ENCODE measurements at regions not wholly inside any gene's neighbourhood (a gene's known extent, or its start where the extent isn't known, plus 50 kb on each side); places are given as distances from the start of the nearest gene placed in this dataset.

GRCh38 chr10:128775743-128776142 lies 649.5 kb upstream of the MKI67 start:
- DNase-seq (ENCODE audit: low spot score) (no peak), ATAC-seq (no peak)

DNA sequence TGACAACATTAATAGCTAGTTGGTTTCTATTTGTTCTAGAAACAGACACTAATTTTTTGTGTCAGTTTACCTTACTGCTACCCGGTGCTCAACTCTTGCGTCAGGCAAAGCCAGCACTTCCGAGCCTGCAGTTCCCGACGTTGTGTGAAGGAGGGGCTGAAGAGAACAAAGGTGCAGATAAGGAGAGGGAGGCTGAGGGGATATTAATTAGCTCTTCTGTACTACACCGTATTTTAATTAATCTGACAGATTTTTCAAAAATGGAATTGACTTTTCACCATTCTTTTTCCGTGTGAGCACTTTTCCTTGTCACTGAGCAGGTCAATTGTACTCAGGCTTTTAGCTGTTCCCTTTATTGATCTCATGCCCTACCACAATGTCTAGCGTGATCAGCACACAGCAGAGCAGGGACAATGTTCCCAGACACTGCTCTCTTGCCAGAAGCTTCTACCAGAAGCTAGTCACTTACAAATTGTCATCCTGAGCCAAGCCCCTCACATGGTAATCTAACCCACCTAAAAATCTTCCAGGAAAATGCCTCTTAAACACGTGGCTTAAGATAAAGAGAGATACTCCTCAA lies 650.5 kb upstream of the MKI67 start:
- ATAC-seq = no peak
- no peak for DNase-seq (ENCODE audit: low spot score)

DNA sequence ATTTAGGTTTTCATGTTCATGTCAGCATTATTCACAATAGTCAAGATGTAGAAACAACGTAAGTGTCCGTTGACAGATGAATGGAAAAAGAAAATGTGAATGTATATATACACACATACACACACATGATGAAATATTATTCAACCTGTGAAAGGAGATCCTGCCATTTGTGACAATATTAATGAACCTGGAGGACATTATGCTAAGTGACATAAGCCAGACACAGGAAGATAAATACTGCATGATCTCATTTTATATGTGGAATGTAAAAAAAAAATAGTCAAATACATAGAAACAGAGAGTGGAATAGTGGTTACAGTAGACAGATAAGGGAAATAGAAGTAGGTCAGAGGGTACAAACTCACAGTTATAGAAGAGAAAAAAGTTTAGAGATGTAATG lies 651.1 kb upstream of the MKI67 start:
- ATAC-seq (no peak), DNase-seq (ENCODE audit: low spot score) (no peak)

DNA sequence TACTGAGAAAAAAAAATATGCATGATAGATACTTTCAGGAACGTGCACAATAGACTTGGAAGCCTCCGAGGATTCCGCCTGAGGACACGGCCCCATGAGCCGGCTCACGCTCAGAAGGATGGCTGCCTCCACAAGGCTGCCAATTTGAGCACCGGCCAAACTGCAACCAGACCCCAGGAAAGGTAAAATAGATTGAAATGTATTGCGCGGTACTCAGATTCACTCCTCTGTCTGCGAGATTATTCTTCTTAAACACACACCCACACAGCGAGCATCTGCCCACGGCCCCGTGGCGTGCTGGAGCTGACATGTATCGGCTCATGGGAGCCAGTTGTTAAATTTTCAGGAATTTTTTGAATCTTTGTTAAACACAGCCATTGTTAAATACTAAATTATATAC lies 653.2 kb upstream of the MKI67 start:
- DNase-seq (ENCODE audit: low spot score) (no peak), ATAC-seq (no peak)

DNA sequence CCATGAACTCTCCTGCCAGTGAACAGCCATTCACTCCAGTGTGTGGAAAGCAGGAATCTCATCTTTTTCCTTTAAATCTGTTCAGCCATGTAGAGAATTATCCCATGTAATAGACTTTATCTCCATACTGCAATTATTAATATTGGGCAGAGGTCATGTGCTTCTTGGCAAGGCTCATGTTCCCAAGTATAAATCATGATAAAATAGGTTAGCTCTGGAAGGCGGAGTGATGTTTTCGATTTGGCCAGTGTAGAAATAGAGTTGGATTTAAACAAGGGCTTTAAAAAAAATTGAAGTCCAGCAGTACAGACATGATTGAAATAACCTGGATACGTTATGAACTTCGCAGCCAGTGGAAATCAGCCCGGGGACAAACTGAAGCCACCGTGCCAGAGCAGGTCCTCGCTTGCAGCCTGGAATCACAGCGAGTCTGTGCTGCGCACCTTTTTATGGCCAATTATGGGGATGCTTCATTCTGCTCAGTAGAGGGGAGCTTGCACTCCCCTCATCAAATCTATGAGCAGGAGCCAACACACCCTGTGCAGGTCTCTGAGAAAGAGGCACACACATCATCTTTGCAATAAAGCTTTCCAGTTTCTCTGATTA lies 654.0 kb upstream of the MKI67 start:
- DNase-seq (ENCODE audit: low spot score) (no peak), ATAC-seq (no peak)

- DNase-seq (ENCODE audit: low spot score) = no peak
Measured at GRCh38 chr10:128781637-128782036, 655.4 kb upstream of the MKI67 start.

DNA sequence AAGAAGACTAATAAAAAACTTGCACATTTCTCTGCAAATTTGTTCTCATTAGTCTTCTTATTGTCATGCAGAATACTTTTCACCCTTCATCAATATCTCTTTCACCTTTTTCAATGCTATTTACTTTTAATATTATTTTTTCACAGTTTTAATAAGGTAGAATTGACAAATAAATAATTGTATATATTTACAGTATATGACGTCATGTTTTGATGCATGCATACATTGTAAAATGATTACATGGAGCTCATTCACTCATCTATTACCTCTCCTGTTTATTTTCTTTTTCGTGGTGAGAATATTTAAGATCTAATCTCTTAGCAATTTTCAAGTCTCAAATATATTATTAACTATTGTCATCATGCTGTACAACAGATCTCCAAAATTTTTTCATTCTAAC lies 658.2 kb upstream of the MKI67 start:
- no peak for ATAC-seq
- no peak for DNase-seq (ENCODE audit: low spot score)

More at GRCh38 chr10:128781637-128782036, 655.4 kb upstream of the MKI67 start:
- no peak for ATAC-seq

GRCh38 chr10:128792426-128793140 lies 666.4 kb upstream of the MKI67 start:
- ATAC-seq = no peak

DNA sequence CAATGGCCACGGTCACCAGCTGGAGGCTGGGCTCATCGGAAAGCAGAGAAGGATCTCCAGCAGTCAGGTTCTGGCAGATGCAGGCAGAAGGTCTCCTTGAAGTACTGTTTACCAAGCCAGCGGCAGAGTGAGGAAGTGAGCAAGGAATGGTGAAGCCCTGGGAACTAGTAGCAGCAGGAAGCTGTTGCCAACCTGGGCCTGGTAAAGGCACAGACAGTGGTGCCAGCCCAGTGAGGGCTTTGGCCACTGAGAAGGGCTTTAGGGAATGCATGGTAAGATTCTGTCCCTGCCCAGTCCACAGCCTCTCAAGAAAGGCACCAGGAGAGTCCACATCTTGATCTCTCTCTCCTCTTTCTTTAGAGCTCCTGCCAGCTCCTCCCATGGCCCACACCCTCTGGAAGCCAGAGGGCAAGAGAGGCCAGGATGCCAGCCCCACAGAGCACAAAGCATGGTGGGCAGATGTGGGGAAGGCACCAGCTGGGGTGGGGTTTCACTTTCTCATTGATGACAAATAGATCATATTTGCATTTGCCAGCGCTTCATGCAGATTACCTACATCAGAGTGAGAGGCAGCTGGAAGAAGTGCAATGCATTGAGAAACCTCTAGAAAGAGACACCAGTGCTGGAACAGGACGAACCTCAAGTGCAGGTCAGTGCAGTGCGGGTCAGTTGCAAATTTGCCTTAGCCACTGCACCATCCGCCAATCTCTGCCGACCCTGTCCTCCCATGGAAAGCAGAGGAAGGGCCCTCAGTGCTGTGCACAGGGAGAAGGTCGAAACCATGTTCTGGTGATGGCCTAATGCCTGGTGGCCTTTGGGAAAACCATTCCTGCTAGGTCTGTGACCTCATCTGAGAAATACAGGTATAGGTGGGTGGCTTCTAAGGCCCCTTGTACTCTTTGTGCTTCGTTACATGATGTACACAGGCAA lies 667.8 kb upstream of the MKI67 start:
- ATAC-seq (no peak), DNase-seq (ENCODE audit: low spot score) (no peak)

More at GRCh38 chr10:128792426-128793140, 666.4 kb upstream of the MKI67 start:
- no peak for DNase-seq (ENCODE audit: low spot score)

GRCh38 chr10:128796396-128796912 lies 670.2 kb upstream of the MKI67 start:
- ATAC-seq = no peak
- no peak for DNase-seq (ENCODE audit: low spot score)

- no peak for DNase-seq (ENCODE audit: low spot score)
- ATAC-seq = no peak
Measured at GRCh38 chr10:128802062-128802461, 665.0 kb upstream of the MGMT start.

GRCh38 chr10:128803790-128804189 lies 663.3 kb upstream of the MGMT start:
- ATAC-seq (no peak), DNase-seq (ENCODE audit: low spot score) (no peak)

DNA sequence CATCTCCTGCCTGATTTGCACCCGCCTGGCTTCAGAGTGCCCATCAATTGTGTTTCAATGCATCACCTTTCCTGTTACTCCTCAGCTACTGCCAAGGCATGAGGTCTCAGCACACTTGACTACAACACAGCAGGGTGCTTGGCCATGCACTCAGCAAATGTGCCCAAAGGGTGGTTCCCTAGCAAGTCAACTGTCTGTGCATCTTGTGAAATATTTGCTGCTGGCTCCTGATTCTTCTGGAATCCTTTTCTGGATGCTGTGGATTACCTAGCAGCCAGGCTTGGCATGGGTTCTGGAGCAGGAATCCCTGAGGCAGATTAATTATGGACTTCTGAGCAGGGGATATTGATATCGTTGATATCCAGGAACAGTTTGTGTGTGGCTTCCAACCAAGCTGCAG lies 662.6 kb upstream of the MGMT start:
- DNase-seq (ENCODE audit: low spot score) (no peak), ATAC-seq (no peak)

DNA sequence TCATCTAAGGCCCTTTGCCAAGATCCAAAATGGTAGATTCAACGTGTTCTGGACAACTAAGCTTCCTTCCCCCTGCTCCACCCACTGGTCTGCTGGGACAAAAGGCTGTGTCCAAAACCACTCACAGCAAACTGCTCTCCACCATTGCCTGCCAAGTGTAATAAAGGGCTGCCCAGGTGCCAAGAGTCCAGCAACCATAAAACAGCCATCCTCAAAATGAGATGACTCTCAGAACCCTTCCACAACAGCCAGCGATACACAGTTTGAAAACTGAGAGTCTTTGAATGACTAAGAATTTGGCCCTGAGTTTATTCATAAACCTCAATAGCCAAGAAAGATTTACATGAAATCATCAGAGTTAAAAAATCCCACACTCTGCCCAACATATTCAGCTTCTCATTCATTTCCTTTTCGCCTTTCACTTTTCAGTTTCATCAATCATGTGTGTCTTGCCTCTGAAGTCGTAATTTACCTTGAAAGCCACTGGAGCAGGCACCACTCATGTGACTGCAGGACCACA lies 658.1 kb upstream of the MGMT start:
- ATAC-seq (no peak), DNase-seq (ENCODE audit: low spot score) (no peak)

DNA sequence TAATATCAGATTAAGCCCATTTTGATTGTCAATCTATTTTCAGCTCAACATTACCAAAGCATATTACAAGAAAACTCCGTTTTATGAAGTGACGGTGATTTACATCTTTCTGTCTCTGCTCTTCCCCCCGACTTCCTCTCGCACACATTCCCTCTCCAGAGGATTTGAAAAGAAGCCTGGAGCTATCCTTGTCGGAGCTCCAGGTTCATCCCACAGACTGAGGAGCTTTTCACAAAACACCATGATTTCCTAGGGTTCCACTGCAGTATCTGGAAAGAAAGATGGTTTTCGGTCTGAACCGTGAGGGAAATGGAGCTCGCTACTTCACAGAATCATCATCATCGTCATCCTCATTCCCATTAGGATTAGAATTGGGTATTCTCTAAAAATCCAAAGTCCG lies 655.5 kb upstream of the MGMT start:
- no peak for ATAC-seq
- DNase-seq (ENCODE audit: low spot score) = no peak

GRCh38 chr10:128812000-128812399 lies 655.0 kb upstream of the MGMT start:
- no peak for DNase-seq (ENCODE audit: low spot score)
- ATAC-seq = no peak

GRCh38 chr10:128813574-128813973 lies 653.5 kb upstream of the MGMT start:
- ATAC-seq (no peak), DNase-seq (ENCODE audit: low spot score) (no peak)

- no peak for ATAC-seq
- no peak for DNase-seq (ENCODE audit: low spot score)
Measured at GRCh38 chr10:128814024-128814423, 653.0 kb upstream of the MGMT start.

DNA sequence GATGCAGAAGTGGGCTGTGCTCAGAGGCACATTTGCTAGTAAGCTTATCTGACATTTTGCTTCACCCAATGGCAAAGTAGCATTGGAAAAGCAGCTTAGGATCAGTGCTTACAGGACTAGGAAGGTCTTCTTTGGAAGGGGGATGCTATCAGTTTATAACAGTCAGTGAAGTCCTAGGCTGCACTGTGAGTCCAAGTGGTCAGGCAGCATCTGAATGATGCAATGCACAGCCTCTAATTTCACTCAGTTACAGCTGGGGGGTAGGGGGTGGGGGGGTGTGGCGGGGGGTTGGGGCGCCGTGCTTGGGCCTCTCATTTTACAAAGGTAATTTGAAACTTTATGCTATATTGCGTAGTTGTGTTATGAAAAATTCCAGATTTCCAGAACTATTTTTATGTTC lies 652.3 kb upstream of the MGMT start:
- ATAC-seq = no peak

GRCh38 chr10:128816726-128817125 lies 650.3 kb upstream of the MGMT start:
- ATAC-seq = no peak

More for the DNA sequence above, 652.3 kb upstream of the MGMT start:
- no peak for DNase-seq (ENCODE audit: low spot score)

DNA sequence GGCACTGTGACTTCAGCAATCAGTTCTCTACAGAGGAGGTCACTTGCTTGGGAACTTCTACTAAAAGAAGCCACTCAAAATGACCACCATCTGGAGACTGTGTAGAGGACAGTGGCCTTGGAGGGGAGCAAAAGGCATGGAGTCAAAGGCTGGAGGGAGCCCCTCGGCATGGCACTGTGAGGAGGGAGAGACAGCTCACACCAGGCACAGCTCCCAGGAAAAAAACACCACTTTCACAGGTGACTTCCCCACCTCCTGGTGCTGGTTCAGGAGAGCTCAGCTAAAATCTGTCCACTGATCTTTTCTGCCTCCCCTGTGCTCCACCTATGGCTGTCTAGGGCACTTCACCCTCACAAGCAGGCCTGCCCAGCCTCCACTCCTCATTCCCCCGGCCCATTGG lies 649.4 kb upstream of the MGMT start:
- DNase-seq (ENCODE audit: low spot score) (peak; percentile 12), ATAC-seq (no peak)

More at GRCh38 chr10:128816726-128817125, 650.3 kb upstream of the MGMT start:
- peak; percentile 28 for DNase-seq (ENCODE audit: low spot score)
